GM12873 (cell line): ENCODE measurements at regions not wholly inside any gene's neighbourhood (a gene's known extent, or its start where the extent isn't known, plus 50 kb on each side); places are given as distances from the start of the nearest gene placed in this dataset.

Source experiments
- TF ChIP-seq, protein P1 (sequence below): IDR thresholded peaks from 2 replicates; pipeline ENCODE4 v1.5.1; 2012; ENCODE audit warnings: low read depth, mild to moderate bottlenecking, moderate library complexity, low read length, control low read depth; ENCODE audit not compliant: insufficient read depth; ENCODE audit errors: missing control alignments

DNA sequence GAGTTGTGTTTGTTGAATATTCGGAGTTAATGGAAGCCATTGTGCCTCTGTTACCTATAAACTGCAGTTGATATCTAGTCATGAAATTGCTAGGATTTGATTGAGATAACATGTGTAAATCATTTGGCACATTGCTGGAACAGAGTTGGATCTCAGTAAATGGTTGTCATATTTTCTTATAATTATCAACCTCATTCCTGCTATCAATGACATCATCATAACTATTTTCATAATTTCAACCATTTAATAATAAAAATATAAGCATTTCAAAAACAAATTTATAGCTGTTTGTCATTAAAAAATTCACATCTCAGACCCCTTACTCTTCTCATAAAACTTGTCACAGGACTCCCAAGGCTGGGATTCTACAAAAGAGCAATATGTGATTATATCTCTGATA lies 133.4 kb downstream of the PTGER3 start:
- TF ChIP-seq, protein P1, sequence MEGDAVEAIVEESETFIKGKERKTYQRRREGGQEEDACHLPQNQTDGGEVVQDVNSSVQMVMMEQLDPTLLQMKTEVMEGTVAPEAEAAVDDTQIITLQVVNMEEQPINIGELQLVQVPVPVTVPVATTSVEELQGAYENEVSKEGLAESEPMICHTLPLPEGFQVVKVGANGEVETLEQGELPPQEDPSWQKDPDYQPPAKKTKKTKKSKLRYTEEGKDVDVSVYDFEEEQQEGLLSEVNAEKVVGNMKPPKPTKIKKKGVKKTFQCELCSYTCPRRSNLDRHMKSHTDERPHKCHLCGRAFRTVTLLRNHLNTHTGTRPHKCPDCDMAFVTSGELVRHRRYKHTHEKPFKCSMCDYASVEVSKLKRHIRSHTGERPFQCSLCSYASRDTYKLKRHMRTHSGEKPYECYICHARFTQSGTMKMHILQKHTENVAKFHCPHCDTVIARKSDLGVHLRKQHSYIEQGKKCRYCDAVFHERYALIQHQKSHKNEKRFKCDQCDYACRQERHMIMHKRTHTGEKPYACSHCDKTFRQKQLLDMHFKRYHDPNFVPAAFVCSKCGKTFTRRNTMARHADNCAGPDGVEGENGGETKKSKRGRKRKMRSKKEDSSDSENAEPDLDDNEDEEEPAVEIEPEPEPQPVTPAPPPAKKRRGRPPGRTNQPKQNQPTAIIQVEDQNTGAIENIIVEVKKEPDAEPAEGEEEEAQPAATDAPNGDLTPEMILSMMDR = no peak

- TF ChIP-seq, protein P1 = no peak
Observed at GRCh38 chr1:70915258-70916033, 132.2 kb downstream of the PTGER3 start.

DNA sequence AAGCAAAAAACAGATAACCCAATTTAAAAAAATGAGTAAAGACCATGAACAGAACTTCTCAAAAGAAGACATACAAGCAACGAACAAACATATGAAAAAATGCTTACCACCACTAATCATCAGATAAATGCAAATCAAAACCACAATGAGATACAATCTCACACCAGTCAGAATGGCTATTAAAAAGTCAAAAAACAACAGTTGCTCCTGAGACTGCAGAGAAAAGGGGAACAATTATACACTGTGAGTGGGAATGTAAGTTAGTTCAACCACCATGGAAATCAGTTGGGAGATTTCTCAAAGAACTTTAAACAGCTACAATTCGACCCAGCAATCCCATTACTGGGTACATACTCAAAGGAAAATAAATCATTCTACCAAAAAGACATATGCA lies 131.6 kb downstream of the PTGER3 start:
- TF ChIP-seq, protein P1 = no peak

- TF ChIP-seq, protein P1 = no peak
Observed at GRCh38 chr1:70919706-70920323, 127.8 kb downstream of the PTGER3 start.
